Ecto neural progenitor cell (in vitro differentiated cells): ENCODE measurements at regions not wholly inside any gene's neighbourhood (a gene's known extent, or its start where the extent isn't known, plus 50 kb on each side); places are given as distances from the start of the nearest gene placed in this dataset.

Experiments
- DNase-seq: peaks from one replicate; pipeline ENCODE4 v3.0.0-alpha.2; 2018; ENCODE audit warnings: low spot score

DNA sequence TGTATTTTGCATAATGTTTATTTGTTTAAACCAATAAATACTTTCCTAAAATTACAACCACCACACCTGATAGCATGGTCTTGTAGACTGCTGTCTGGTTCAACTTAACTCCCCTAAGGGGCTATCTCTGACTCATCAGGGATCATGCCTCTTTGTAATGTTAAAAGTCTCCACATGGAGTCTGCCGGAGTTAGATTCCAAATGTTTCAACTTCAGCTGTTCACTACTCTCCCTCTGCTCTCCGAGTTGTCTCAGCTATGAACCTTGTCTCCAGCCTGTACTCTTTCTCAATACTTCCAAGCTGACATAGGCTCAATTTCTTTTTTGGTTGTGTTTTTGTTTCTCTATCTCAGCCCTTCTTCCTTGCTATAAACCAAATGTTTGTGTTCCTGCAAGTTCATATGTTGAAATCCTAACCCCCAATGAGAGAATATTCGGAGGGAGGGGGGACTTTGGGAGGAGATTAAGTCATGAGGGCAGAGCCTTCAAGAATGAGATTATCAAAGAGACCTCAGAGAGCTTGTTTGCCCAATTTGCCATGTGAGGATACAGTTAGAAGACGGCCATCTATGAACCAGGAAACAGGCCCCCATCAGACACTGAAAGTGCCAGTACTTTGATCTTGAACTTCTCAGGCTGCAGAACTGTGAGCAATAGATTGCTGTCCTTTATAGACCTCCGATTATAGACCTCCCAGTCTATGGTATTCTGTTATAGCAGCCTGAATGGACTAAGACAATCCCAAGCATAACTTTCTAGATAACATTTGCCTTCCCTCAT, 858.2 kb downstream of the VRK1 start:
- no peak for DNase-seq

DNA sequence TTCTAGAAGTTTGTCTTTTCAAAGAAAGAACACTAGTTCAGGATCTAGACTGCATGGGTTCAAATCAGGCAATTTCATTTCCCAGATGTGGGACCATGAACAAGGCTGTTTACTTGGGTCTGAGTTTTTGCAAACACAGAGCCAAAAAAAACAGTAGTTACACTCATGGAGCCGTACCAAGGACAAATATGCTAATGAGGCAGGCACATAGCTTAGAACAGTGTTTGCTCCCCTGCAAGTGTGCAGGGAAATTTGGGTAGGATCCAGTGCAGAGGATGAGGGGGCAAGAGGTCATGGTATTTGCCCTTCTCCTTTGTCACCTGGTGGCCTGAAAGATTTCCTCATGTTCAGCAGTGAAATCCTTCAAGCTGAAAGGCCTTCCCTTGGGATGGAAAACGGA, 860.4 kb downstream of the VRK1 start:
- no peak for DNase-seq

DNA sequence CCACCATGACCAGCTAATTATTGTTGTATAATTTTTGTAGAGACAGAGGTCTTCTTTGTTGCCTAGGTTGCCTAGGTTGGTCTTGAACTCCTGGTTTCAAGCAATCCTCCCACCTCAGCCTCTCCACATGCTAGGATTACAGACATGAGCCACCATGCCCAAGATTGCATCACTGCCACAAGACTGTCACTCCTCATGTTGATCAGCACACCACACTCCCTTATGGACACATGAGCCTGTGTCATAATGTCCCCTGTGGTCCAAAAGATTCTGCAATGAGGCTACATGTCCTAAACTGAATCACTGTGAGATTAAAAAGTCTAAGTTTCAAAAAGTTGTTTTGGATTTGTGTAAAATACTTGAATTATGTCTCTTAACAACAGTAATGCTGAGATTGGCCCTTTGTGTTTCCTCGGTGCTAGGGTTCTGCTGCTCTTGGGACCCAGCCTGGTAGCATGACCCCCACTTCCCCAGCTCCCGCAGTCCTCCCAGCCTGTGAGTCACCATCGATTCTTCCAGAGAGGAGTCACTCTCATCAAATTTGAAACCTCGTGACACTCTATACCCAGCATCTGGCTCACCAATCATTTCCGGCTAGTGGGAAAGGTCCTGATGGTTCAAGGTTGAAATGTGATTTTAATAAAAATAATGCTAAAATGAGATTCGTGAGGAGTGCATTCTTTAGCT, 890.9 kb downstream of the VRK1 start:
- DNase-seq: no peak

DNA sequence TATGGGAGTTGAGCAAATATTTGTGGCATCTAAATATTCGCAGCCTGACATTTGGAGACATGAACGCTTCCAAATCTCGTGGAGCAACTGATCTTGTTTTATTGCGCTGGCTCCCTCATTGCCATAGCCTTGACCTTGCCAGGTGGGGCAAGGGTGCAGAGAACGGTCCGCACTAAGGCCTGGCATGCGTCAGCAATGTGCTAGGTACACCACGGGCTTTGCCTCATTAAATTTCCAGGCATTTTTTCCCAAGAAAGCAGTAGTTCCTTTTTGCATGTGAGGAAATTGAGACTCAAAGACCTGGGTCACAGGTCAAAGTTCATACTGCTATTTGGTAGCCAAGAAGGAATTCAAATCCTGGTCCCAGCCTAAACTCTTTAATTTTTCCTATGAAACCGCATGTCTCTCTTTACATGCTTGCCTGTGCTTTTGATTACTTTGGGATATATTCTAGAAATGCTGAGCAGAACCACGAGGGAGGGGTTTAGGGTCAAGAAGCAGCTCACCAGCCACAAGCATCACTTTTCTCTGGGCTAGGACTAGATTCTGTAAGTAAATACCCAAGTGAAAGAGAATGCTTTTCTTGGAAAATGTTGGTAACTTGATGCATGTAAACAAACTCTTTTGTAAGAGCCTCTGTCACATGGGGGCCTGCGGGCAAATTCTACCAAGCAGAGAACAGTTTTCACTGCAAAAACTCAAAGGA, 891.6 kb downstream of the VRK1 start:
- DNase-seq: no peak

DNA sequence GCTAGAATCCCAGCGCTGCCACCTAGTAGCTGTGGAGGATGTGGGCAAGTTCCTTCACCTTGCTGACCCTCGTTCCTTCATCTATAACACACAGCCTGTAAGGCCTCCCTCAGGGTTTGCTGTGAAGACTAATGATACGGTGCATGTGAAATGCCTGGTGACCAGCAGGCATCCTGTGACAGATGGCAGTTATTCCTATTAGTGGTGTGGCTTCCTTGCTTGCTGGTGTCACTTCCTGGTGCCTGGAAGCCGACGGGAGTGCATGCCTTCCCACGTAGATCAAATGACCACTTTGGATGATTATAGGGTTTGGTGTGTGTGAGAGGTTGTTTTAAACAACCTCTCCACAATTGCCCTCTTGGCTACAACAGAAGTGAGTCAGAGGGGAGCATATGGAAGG, 894.9 kb downstream of the VRK1 start:
- DNase-seq: no peak

DNA sequence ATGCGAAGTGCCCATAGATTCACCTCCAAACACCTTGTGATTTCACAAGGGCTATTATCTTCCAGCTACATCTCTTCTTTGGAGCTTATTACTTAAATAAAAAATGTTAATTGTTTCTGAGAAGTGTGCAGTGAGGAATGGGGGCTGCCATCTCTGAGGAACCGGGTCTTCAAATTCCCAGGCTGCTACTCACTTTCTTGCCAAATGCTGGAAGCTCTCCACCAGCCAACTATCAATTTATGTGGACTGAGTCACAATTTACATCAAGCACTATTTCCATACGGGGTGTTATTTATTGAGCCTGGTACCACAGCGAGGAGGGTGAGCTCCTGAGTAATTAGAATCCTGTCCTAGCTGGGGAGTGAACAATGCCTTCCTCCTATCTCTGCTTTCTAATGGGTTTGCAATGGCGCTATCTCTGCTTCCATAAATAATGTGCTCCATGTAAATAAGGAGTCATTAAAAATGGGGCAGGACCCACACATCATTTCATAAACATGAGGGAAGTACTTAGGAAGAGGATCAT, 898.3 kb downstream of the VRK1 start:
- DNase-seq: no peak

DNA sequence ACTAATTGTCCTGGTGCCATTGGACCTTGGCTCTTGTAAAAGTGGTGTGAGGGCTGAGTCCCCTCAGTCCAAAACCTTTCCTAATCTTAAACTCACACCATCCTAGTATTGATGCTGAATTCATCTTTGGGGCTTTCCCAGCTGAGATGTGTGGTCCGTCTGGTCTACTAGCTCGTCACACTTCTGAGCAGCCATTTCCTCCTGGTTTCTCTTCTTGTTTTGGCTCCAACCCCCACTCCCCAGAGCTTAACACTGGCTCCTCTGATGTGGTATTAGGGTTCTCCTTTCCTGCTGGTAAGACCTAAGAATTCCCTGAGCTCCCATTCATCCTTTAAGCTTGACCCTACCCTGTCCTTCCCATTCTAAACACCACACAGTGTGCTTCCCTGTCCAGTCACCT, 900.6 kb downstream of the VRK1 start:
- no peak for DNase-seq

DNA sequence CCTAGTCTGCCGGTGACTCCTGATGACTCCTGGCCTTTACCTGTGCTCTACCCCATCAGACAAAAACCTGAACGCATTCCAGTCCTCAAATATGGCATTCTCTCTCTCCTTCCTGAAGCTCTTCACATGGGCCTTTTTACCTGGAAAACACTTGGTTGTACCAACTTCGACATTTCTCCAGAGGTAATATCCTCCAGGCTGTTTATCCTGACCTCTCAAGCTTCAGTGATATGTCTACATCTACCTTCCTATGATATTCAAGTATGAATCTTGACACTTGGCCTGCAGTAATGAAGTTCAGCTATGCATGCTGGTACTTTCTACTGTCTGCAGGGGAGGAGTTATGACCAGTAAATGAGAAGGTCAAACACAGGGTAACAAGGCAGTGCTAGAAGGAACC, 901.8 kb downstream of the VRK1 start:
- no peak for DNase-seq

DNA sequence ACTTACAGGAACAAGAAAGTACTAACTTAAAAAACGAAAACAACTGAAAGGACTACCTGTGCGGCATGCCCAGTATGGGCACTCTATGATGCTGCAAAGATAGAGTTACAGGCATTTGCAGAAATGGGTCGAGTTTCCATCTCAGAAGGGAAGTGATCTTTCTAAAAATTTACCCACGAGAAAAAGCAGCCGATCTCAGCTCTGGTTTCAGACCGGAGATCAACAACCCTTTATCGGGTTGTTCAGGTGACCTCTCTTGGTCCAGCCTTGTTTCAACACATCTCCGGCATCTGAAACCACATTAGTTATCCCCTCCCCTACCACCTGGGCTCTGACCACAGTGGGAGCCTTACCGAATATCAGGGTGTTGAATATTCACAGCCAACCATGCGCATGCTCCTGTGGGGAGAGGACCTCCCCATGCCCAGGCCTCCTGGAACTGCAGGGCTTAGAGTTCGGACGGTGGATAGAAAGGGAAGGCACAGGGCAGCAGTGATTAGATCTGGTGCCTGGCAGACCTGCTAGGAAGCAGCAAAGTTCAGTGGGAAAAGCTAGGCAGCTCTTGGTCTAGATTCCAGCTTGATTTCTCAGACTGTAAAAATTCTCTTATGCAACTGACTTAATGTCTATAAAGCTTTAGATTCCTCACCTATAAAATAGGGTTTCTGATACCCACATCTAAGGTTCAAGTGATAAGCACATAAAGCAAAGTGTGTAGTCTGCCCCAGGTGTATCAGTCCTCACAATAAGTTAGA, 906.0 kb downstream of the VRK1 start:
- DNase-seq: no peak

DNA sequence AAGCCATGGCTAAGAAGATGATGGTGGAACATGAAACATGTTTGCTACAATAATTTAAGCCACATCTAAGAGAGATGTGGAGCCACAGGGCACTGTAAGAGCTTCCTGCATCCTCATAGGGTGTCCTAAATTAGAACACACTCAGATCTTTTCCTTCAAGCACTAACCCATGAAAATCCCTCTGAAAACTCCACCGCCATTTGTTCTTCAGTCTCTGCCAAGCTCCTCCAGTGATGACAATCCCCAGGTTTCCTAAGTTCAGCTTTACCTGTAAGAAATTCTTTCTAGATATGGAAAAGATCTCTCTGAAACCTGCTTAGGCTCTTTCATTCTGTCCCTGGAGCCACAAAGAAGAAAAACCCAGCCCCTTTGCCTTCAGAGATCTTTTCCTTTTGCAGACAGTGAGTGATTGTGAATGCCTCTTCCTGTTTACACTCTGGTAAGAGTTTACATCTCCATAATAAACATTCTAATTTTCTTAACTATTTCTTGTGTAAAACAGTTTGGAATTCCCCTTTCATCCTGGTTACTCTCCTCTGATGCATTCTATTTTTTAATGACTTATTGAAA, 907.2 kb downstream of the VRK1 start:
- DNase-seq: no peak

DNA sequence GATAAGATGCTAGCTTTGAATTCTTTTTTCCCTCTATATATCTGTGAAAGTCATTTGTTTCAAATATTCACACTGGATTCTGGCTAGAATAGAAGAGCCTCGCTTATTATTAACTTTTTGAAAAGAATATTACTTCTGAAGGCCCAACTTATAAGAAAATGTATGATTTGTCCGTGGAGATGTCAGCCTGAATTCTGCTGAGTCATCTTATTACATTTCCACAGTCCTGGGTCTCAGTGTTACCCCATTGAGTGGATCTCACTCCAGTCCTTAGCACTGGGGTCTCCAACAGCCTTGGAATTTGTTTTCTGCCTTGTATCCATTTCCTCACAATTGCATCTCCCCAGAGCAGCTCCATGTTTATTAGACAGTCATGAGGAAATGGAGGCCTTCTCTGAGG, 907.9 kb downstream of the VRK1 start:
- DNase-seq: no peak

DNA sequence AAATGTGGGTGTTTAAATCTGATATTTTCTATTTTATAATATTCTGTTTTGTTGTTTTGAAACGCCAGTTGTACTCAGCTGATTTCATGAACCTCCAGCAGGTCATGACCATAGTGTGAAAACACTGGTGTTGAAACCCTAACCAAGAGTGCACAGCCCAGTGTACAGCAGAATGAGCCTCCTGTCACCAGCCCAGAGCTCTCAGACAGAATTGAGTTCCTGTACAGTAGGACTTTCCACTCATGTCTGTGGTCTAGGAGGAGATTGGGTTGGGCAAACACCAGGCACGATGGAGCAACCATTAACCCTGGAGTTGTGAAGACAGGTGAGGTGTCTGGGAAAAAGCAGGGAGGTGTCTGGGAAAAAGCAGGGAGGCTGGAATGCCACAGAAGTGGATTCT, 908.8 kb downstream of the VRK1 start:
- DNase-seq: no peak

DNA sequence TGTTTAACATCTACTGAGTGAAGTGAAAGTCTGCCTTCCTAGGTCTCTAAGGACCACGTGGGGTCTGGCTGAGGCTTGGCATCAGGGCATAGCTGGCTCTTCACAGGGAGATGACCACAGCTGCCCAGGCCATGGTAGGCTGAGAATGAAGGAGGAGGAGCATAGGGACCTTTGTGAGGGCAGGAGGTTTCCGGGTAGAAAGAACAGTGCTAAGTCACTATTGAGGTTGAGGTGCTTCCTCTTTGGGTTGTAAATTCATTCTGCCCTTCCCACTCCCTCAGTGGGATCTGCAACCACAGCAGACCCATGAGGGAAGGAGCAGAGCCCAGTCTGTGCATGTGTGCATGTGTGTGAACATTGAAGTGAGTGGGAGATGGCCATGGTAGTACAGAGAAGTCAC, 909.6 kb downstream of the VRK1 start:
- no peak for DNase-seq

DNA sequence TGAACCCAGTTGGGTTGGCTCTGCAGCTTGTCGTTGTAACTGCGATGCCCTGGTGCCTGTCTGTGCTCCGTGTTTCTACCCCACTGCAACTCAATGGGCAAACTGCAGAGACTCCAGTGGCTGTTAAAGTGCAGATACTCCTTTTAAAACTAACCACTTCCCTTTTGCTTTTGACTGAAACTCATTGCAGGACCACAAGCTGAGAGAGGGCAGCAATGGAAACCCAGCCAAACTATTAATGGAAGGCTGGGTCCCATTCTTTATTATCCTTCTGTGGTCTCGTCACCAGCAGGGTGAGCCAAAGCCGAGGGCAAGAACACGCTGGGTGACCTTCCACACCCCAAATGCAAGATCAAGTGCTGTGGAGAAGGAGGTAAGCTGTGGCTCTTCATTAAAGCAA, 910.4 kb downstream of the VRK1 start:
- no peak for DNase-seq

DNA sequence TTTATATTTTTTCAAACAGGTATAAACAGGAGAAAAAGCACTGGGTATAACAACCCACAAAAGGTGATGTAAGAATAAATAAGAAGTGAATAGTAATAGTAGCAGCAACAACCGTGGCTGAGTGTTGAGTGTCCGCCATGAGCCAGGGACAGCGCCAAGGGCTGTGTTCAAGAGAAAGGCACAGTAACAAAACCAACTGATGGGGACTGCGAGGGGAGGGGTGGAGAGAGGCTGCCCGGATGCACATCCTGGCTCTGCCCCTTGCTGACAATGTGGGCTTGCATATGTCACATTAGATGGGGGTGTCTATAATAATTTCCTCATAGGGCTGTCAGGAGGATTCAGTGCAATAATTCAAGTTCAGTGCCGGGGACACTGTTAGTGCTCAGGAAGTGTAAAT, 912.4 kb downstream of the VRK1 start:
- no peak for DNase-seq

DNA sequence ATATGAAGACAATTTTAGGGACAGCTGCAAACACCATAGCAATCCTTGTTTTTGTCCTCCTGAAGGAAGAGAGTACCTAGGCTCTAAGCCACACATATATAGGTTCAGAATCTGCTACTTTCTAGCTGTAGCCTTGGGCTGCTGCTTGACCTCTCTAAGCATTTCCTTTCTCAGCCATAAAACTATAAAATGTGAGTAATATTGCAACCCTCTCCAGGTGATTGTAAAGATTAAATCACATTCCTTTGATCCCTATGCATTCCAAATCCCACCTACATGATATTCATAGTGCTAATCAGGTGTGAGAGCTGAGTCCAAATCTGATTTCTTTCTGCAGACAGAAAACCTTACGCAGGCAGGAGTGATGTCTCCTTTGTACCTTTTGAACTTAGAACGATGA, 913.5 kb downstream of the VRK1 start:
- DNase-seq: no peak

DNA sequence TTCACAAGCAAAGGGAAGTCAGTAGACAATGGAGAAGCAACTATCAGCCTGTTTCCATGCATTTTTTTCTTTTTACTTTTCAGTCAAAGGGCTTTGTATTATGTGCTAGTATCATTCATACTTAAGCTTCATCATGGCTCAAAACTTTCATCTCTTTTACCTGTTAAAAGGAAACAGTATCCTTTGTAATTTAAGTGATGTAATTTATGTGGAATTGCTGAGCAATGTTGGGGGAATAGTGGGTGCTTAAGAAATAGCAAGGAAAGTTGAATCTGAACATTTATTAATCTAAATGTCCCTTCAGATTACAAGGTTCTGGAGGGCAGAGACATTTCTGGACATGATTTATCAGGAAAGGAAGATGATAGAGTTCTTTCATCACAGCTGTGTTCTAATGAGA, 915.3 kb downstream of the VRK1 start:
- no peak for DNase-seq

DNA sequence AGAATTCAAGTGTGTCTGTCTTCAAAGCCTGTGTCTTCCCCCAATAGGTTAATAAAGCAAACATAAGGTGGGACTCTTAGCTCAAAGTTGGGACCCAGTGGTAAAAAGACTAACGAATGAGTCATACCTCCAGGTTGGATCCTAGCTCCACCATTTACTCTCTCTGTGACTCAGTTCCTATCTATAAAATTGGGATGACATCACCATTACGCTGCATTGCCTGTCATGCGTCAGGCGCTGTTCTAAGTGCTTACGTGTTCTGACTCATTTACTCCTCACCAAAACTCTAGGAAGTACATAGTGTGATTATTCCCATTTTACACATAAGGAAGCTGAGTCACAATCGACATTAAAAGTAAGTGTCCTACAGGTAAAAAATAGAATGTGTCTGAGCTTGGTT, 915.8 kb downstream of the VRK1 start:
- DNase-seq: no peak

DNA sequence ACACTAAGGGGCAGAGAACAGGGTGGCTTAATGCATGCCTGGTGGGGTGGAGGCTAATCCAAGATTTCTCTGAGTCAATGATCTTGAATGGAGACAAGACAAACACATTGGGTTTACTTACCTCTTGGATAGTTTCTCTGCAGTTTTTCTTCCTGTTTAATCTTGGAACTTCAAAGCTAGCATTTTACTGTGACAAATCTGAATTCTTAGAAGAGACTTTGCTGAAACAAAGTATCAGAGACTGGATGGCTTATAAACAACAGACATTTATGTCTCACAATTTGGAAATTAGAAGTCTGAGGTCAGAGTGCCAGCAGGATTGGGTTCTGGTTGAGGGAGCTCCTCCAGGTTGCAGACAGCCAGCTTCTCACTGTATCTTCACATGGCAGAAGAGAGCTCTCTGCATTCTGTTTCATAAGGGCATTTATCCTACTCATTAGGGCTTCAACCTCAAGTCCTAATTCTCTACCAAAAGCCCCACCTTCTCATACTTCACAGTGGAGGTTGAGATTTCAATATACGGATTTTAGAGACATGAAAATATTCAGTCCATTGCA, 921.8 kb downstream of the VRK1 start:
- DNase-seq: no peak

DNA sequence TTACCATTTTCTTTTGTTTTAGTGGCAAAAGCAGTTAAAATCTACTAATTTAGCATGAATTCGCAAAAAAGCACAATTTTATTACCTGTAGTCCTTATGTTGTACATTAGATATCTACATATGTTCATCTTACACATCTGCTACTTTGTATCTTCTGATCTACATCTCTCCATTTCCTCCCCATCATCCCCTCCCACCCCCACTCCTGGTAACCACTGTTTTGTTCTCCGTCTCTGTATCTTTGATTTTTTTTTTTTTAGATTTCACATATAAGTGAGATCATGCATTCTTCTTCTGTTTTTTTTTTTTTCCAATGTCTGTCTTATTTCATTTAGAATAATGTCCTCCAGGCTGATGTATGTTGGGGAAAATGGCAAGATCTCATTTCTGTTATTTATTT, 922.7 kb downstream of the VRK1 start:
- DNase-seq: no peak

DNA sequence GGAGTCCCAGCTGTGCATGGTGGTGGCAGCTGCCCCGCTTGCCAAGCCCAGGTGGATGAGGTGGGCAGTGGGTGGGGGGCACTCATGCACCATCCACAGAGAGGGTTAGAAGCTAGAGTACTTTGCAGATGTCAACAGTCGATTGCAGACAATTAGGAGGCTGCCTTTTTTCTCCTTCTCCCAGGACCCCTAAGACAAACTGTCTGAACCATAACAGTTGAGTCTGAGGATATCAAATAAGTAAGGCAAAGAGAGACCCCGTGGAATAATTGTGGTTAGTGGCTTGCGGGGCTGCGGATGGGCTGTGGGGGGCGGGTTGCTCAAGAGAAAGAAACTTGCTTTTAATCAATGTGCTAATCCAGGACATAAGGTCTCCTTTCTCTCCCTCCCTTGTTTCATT, 926.2 kb downstream of the VRK1 start:
- no peak for DNase-seq

DNA sequence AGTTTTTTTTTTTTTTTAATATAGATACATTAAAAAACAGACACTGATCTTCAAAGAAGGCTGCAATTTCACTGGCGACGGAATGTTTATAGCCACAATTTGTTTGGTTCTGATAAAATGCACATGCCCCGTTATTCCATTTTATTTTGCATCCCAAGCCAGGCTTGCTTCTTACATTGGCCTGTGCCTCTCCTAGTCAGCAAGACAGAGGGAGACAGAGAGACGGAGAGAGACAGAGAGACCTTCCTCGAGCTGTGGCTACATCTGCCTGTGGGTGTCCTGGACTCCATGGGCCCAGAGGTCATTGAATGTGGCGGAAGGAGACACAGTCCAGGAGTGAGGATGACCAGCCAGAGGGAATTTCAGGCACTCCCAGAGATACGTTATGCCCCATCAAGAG, 926.6 kb downstream of the VRK1 start:
- DNase-seq: no peak
